Activated T-cell treated with anti-CD3 and anti-CD28 coated beads, Interleukin-2, amount 50 U/mL, for 1 hour (primary cell): ENCODE measurements at regions not wholly inside any gene's neighbourhood (a gene's known extent, or its start where the extent isn't known, plus 50 kb on each side); places are given as distances from the start of the nearest gene placed in this dataset.

Source experiments
- DNase-seq: peaks from one replicate; pipeline ENCODE4 v3.0.0-alpha.2; 2020

DNA sequence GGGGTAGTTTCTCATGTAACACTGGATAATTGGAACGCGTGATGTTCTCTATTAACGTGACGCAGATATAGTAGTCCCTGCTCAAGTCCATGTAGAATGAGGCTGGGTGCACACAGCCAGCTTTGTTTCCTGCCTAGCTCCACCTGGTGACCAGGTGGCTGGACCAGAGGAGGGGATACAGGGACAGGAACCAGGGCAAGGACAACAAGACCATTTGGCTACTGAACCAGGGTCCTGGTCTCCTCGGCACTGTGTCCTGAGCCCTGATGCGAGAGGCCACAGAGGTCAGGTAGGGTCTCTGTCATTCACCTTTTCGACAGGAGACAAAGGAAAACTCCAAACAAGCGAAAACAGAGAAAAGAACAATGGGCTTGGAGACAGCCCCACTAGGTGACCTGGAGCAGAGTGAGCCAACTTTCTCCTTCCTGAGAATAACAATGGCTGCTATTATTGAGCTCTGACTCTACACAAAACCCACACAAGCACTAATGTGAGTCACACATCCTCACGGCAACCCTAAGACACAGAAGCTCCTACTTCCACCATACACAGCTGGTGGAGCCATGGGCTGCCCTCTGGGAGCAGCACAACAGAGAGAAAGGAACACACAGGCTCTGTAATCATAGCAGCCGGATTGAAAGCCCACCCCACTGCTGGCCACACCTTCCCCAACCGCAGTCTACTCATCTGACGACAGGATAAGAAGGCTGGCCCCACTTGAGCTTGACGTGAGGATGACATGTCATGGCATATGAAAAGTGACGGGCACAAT is 67.3 kb upstream of the TEX51 start:
- no peak for DNase-seq

DNA sequence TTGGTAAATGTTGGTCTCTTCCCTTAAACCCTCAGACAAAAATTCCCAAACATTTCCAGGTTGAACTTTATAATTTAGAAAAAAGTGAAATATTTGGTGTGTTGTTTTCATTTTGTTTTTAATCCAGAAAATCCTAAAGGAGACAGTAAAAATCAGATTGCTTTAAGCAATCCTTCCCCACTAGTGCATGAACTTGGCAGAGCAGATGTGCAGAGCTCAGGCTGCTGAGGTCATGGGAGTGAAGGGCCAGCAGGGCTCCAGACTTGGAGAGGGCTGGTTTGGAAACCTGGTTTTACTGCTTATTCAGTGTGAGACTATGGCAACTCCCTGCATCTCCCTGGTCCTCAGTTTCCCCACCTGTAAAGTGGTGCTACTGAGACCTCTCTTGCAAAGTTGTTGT is 66.7 kb upstream of the TEX51 start:
- no peak for DNase-seq

DNA sequence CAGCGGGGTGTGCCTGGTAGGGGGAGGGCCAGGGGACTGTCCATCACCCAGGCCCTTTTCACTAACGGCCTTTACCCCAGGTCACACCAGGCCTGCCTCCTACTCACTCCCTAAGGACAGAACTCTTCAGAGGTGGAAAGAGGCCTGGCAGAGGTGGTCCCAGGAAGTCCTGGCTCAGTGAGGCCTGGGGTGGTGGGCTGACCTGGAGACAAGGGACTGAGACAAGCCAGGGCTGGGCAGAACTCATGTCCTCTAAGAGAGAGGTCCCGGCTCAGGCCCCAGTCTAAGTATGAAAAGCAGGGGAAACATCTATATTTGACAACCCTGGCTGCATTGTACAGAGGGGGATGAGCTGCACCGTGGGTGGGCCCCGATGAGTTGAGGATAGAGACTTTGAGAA is 65.9 kb upstream of the TEX51 start:
- DNase-seq = no peak

DNA sequence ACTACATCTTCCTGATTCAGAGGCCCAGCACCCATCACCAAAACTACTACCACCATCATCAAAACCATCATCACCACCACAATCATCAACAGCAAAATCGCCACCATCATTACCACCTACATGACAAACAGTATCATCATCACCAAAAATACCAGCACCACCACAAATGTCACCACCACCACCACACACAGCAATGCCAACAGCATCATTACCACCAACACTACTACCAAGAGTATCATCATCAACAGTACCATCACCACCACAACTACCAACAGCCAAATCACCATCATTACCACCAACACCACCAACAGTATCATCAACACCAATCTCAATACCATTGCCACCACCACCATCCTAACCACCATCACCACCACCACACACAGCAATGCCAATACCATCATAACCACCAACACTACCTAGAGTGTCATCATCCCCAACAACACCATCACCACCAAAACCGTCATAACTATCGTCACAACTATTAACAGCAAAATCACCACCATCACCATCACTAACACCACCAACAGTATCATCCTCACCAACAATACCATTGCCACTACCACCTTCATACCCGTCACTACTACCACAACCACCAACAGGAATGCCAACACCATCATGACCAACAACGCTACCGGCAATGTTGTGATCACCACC is 64.6 kb upstream of the TEX51 start:
- no peak for DNase-seq

DNA sequence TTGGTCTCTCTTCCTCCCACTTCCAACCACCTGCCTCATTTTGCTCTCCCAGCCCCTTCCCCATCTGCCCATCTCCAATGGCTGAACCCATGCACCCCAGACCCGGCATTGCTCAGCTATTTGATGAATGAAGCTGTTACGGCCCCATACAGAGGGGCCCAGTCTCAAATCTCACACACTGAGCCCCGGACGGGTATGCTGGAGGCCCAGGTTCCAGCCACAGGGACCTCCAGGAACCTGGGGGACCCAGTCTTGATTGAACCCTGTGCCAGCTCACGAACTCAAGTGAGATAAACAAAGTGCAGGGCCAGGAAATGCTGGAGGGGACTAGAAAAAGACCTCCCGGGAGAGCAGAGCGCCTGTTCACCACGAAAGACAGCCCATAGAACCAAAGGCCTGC is 63.4 kb upstream of the TEX51 start:
- no peak for DNase-seq

DNA sequence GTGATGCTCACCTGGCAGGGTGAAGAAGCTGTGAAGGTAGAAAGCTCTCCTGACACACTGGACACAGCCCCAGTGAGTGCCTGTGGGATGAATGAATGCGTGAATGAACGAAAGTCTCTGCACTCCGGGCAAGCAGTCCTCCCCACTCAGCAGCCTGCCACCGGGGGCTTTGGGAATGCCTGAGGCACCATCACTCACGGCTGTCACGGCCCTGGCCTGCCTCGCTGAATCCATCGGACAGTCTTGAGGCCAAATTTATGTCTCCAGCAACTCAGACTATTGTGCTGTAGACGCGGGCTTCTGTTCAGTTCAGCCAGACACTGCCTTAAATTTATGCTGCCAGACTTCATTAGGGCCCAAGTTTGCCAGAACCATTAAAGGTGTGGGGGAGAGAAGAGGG is 62.9 kb upstream of the TEX51 start:
- no peak for DNase-seq

DNA sequence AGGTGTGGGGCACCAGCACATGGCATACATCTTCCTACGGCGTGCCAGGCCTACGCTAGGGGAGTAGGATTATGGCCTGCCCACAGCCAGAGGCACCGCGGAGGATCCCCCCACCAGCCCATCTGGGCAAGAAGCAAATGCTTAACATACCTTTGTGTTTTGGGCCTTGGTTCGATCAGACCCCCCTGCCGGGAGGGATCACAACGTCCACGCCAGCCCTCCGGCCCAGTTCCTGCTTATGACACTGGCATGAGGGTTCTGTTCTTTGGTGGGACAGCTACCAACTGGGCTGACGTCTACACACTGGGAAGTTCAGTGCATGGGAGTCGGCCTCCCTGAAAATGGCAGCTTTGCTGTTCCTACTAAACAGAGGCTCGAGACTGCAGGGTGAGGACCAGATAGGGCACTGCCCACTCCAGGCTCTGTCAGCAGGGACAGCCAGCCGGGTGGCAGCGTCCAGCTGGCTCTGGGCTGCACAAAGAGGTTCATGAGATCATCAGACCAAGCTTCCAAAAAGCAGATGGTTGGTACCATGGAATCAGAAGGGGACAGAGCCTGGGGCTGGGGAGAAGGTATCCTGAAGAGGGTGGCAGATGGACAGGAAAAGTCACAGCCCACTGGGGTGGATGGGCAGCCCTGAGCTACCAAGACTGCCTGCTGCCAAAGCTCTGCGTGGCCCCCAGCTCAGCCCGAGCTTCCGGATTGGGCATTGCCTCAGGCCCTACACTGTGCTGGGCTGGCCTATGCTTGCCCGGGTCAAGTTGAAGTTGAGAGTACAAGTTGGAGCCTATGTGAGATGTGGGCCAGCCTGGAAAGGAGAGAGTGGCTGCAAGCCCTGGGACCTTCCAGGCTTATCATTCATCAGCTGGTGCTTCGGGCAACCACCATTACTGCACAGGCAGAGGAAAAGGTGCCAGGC is 61.7 kb upstream of the TEX51 start:
- DNase-seq = no peak

DNA sequence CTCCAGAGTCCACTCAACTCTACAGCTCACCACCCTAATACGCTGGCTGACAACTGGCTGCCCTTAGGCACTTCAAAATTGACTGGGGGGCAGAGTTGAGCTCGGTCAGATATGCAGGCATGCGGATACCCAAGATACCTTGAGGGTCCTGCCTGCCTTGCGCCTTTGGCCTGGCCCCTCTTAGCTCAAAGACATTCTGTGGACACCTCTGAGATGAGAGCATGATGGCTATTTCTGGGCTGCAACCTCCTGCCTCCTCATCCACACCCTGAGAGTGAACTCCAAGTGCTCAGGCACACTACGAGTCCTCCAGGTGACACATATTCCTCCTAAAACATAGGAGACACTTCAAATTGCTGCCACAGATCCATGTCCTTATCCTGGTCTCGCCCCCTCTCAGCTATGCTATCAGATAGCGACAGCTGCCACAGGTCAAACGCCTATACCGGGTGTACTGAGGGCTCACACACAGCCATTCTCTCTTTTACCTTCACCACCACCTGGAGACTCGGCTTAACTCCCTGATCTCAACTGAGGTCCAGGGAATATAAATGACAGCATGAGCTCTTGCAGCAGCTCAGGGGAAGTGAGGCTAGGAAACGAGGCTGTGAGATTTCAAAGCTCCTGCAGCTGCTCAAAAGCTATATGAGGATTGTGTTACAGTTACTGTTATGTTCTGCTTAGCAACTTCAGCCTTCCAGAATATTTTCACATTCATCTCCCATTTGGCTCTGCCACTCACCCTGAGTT is 60.5 kb upstream of the TEX51 start:
- DNase-seq = no peak

DNA sequence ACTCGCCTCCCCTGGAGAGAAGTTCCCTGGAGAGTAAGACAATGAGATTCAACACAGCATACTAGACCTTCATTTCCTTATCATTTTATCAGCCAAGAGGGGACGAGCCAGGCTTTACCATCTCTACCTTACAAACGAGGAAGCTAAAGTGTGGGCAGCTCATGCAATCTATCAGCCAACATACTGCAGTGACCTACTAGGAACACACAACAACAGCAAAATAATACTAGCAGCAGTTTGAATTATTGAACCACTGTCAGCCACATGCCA is 60.0 kb upstream of the TEX51 start:
- no peak for DNase-seq

DNA sequence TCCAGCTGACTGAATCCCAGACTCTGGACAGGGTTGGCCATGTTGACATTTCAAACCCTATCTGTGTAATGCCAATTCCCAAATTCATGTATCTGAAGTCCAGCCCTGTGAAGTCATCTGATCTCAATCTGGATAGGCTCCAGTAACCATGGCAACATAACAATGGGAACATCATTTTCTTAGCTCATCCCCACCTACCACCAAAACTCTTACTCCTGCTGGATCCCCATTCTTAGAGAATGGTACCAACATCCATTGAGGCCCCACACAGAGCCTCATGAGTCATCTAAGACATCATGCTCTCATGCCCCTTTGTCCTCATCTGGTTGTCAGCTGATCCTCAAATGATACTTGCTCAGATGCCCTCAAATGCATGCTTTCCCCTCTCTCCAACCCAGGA is 58.9 kb upstream of the TEX51 start:
- DNase-seq = no peak

DNA sequence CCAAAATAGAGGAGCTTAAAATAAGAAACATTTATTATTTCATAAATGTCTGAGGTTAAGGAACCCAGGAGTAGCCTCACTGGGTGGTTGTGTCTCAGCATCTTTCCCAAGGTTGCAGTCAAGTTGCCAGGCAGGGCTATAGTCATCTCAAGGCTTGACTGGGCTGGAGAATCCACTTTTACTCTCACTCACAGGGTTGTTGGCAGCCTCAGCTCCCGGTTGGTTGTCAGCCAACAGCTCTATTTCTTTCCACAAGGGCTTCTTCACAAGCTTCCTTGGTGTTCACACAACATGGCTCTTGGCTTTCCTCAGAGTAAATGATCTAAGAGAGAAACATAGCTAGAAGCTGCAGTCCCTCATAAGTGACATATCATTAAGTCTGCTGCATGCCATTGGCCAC is 55.6 kb upstream of the TEX51 start:
- DNase-seq = no peak

DNA sequence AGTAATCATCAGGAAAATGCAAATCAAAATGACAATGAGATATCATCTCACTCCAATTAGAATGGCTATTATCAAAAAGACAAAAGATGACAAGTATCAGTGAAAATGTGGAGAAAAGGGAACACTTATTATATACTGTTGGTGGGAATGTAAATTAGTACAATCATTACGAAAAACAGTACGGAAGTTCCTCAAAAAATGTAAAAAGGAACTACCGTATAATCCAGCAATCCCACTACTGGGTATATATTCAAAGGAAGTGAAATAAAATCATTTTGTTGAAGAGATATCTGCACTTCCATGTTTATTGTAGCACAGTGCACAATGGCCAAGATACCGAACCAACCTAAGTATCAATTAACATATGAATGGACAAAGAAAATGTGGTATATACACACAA is 52.4 kb upstream of the TEX51 start:
- no peak for DNase-seq
